HG03060 (cell line): ENCODE measurements at regions not wholly inside any gene's neighbourhood (a gene's known extent, or its start where the extent isn't known, plus 50 kb on each side); places are given as distances from the start of the nearest gene placed in this dataset.
"Not testable (repeated sequence)": the region's sequence is repeated elsewhere in the genome, so short reads cannot be mapped to it uniquely, and the experiment has no call there.

Experiments
- ATAC-seq: cut with Tn5 transposase; IDR thresholded peaks from one replicate; pipeline ENCODE4 v1.9.1; 2021; ENCODE audit warnings: low read depth, moderate number of reproducible peaks; ENCODE audit not compliant: unreplicated experiment

GRCh38 chr1:195866091-195866780 is 742.0 kb downstream of the KCNT2 start:
- no peak for ATAC-seq

- no peak for ATAC-seq
Measured at GRCh38 chr1:195851804-195852203, 756.4 kb downstream of the KCNT2 start.

GRCh38 chr1:195851016-195851601 is 757.1 kb downstream of the KCNT2 start:
- no peak for ATAC-seq

- ATAC-seq: no peak
Measured at GRCh38 chr1:195849180-195849579, 759.1 kb downstream of the KCNT2 start.

- not testable (repeated sequence) for ATAC-seq
Measured at GRCh38 chr1:195847957-195848875, 760.0 kb downstream of the KCNT2 start.

- no peak for ATAC-seq
Measured at GRCh38 chr1:195831789-195832188, 776.5 kb downstream of the KCNT2 start.

- no peak for ATAC-seq
Measured at GRCh38 chr1:195828325-195828724, 779.9 kb downstream of the KCNT2 start.

GRCh38 chr1:195820925-195821324 is 787.3 kb downstream of the KCNT2 start:
- no peak for ATAC-seq

- ATAC-seq: no peak
Measured at GRCh38 chr1:195806060-195806459, 802.2 kb downstream of the KCNT2 start.

GRCh38 chr1:195804547-195804946 is 803.7 kb downstream of the KCNT2 start:
- no peak for ATAC-seq

- no peak for ATAC-seq
Measured at GRCh38 chr1:195799016-195799415, 809.2 kb downstream of the KCNT2 start.

- ATAC-seq: no peak
Measured at GRCh38 chr1:195794225-195794624, 814.0 kb downstream of the KCNT2 start.

GRCh38 chr1:195791796-195792195 is 816.4 kb downstream of the KCNT2 start:
- no peak for ATAC-seq

GRCh38 chr1:195790514-195791168 is 817.6 kb downstream of the KCNT2 start:
- ATAC-seq: no peak

- no peak for ATAC-seq
Measured at GRCh38 chr1:195789321-195789720, 818.9 kb downstream of the KCNT2 start.

GRCh38 chr1:195788721-195789120 is 819.5 kb downstream of the KCNT2 start:
- ATAC-seq: no peak

GRCh38 chr1:195785830-195786229 is 822.4 kb downstream of the KCNT2 start:
- ATAC-seq: no peak

GRCh38 chr1:195773931-195774330 is 834.3 kb downstream of the KCNT2 start:
- no peak for ATAC-seq

- ATAC-seq: no peak
Measured at GRCh38 chr1:195769461-195769860, 838.8 kb downstream of the KCNT2 start.

- no peak for ATAC-seq
Measured at GRCh38 chr1:195768936-195769335, 839.3 kb downstream of the KCNT2 start.

GRCh38 chr1:195768377-195768776 is 839.9 kb downstream of the KCNT2 start:
- no peak for ATAC-seq
